CD4-positive, CD25-positive, alpha-beta regulatory T cell (primary cell): ENCODE measurements at regions not wholly inside any gene's neighbourhood (a gene's known extent, or its start where the extent isn't known, plus 50 kb on each side); places are given as distances from the start of the nearest gene placed in this dataset.

ENCODE experiments used
- ATAC-seq, 2 donors: fragments of 150-1000 bp; cut with Tn5 transposase; one replicate each; pipeline ENCODE4 v1.10.0; 2021; ENCODE audit warnings: low read depth in 2 of 2, moderate number of reproducible peaks in 2 of 2, moderate library complexity in 1 of 2
- DNase-seq, 3 donors: peaks; one replicate each; pipeline versions ENCODE4 v3.0.0 to v3.0.0-alpha.2; 2012 to 2022; ENCODE audit warnings: mixed read lengths in 1 of 3
- H3K27ac ChIP-seq: one replicate; pipeline ENCODE4 v1.7.0; 2013; ENCODE audit warnings: mild to moderate bottlenecking, low read length; ENCODE audit not compliant: insufficient read depth, poor library complexity, severe bottlenecking
- H3K27me3 ChIP-seq: one replicate; pipeline ENCODE4 v1.7.0; 2013; ENCODE audit warnings: low read length; ENCODE audit not compliant: control insufficient read depth, insufficient read depth
- H3K36me3 ChIP-seq: one replicate; pipeline ENCODE4 v1.7.0; 2013; ENCODE audit warnings: mild to moderate bottlenecking, low read length, moderate library complexity; ENCODE audit not compliant: control insufficient read depth, insufficient read depth
- H3K4me1 ChIP-seq: 2 replicates; pipeline ENCODE4 v1.7.0; 2013; ENCODE audit warnings: mild to moderate bottlenecking, low read length; ENCODE audit not compliant: insufficient read depth, control insufficient read depth, poor library complexity, severe bottlenecking
- H3K4me3 ChIP-seq: one replicate; pipeline ENCODE4 v1.7.0; 2013; ENCODE audit warnings: low read depth, mild to moderate bottlenecking, low read length, moderate library complexity
- H3K9me3 ChIP-seq, 2 experiments: 1 replicate in 1 of 2; 2 replicates in 1 of 2; pipeline ENCODE4 v1.7.0; 2013; ENCODE audit warnings: low read length in 2 of 2, mild to moderate bottlenecking in 1 of 2, moderate library complexity in 1 of 2; ENCODE audit not compliant: control insufficient read depth in 2 of 2
- H3K27ac Mint-ChIP-seq, 3 donors: one replicate each; pipeline ENCODE4 v1.8.0; 2020 to 2022; ENCODE audit warnings: mild to moderate bottlenecking in 3 of 3, mixed read lengths in 3 of 3, moderate library complexity in 2 of 3
- H3K27me3 Mint-ChIP-seq: one replicate; pipeline ENCODE4 v1.8.0; 2022; ENCODE audit warnings: mild to moderate bottlenecking, mixed read lengths
- H3K36me3 Mint-ChIP-seq: one replicate; pipeline ENCODE4 v1.8.0; 2020; ENCODE audit warnings: mixed read lengths
- H3K4me1 Mint-ChIP-seq, 4 donors: one replicate each; pipeline ENCODE4 v1.8.0; 2020 to 2022; ENCODE audit warnings: mixed read lengths in 4 of 4, mild to moderate bottlenecking in 1 of 4
- H3K4me3 Mint-ChIP-seq, 4 donors: one replicate each; pipeline ENCODE4 v1.8.0; 2020 to 2022; ENCODE audit warnings: mild to moderate bottlenecking in 4 of 4, mixed read lengths in 4 of 4, moderate library complexity in 3 of 4
- H3K9me3 Mint-ChIP-seq, 7 donors: one replicate each; pipeline ENCODE4 v1.8.0; 2020 to 2022; ENCODE audit warnings: mixed read lengths in 7 of 7, mild to moderate bottlenecking in 3 of 7, moderate library complexity in 2 of 7

DNA sequence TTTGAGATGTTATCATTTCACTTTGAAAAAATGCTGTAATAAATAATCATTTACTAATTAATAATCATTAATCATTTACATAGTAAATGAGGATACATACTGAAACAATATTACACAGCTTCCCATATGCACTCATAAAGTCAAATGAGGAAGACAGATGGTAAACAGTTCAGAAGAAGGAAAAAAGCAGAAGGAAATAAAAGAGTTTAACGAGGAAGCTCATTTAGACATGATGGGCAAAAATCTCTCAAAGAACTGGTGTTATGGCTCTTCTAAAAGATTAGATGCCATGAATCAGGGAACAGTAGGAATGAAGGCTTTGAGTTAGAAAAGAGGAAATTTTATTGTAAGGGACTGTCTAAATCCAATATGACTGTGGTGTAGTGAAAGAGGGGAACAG, 347.6 kb downstream of the PTPRC start:
- Histone ChIP-seq H3K4me1 (no peaks in the 10 kb centered on the region), H3K36me3 (no peaks in the 10 kb centered on the region), H3K27ac (no peak overlapping the region), H3K27me3 (no peaks in the 10 kb centered on the region), H3K4me3 (no peak overlapping the region), H3K9me3 (no peaks in the 10 kb centered on the region)
- Mint-ChIP-seq H3K4me3 (no peak overlapping the region), H3K27me3 (no peaks in the 10 kb centered on the region), H3K9me3 (peaks cover 0 to 6% (median 0%) of the 10 kb centered on the region in 7 donors), H3K36me3 (no peaks in the 10 kb centered on the region), H3K27ac (no peak overlapping the region), H3K4me1 (no peaks in the 10 kb centered on the region)
- DNase-seq, result no peak
- ATAC-seq, result no peak

DNA sequence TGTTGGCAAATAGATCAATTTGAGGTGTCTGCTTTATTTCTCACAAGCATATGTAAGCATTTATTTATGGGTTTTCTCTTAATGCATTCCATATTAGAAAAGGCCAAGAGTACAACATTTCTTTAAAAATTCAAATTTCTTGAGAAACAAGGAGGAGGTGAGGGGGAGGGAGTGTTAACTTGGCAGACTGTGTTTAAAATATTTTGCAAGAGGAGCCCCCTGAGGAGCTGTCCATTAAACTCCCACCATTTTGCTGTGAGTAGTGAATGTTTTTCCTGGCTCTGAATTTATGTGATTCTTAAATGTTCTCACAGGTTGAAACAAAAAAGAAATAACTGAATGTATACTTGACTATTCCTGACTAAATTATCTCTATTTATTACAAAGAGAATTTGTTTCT, 363.8 kb downstream of the PTPRC start:
- Mint-ChIP-seq H3K4me3 (no peak overlapping the region), H3K9me3 (no peaks in the 10 kb centered on the region), H3K27me3 (peaks cover 4% of the 10 kb centered on the region), H3K4me1 (no peaks in the 10 kb centered on the region), H3K27ac (no peak overlapping the region), H3K36me3 (no peaks in the 10 kb centered on the region)
- no peak overlapping the region for H3K27ac ChIP-seq
- H3K4me1 ChIP-seq, result no peaks in the 10 kb centered on the region
- H3K4me3 ChIP-seq, result no peak overlapping the region
- no peak for ATAC-seq
- no peaks in the 10 kb centered on the region for H3K9me3 ChIP-seq
- no peak for DNase-seq
- H3K27me3 ChIP-seq, result no peaks in the 10 kb centered on the region
- H3K36me3 ChIP-seq, result no peaks in the 10 kb centered on the region

DNA sequence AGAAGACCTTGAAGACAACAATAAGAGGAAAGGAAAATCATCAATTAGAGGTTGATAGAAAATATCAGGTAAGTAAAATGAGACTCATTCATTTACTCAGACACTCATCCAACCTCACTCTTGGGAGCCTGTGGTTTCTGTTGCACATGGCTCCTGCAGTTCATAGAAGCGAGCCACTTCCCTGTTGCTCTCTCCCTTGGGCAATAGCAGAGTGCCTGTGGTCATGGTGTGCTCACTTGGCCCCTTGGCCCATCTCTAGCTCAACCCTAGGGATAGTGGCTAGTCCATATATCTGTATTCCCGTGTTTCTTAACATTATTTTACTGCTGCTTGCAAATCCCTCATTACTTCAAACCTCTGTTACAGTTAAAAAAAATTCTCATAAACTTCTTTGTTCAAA, 368.6 kb downstream of the PTPRC start:
- Histone ChIP-seq H3K27me3 (no peaks in the 10 kb centered on the region), H3K4me3 (no peak overlapping the region), H3K4me1 (peaks cover 10% of the 10 kb centered on the region), H3K27ac (no peak overlapping the region), H3K36me3 (no peaks in the 10 kb centered on the region), H3K9me3 (no peaks in the 10 kb centered on the region)
- no peak for ATAC-seq
- DNase-seq, result no peak
- peaks cover 9 to 25% (median 16%) of the 10 kb centered on the region in 4 donors for H3K4me1 Mint-ChIP-seq
- H3K27ac Mint-ChIP-seq, result no peak overlapping the region
- no peak overlapping the region for H3K4me3 Mint-ChIP-seq
- H3K9me3 Mint-ChIP-seq, result no peaks in the 10 kb centered on the region
- peaks cover 4% of the 10 kb centered on the region for H3K27me3 Mint-ChIP-seq
- no peaks in the 10 kb centered on the region for H3K36me3 Mint-ChIP-seq

DNA sequence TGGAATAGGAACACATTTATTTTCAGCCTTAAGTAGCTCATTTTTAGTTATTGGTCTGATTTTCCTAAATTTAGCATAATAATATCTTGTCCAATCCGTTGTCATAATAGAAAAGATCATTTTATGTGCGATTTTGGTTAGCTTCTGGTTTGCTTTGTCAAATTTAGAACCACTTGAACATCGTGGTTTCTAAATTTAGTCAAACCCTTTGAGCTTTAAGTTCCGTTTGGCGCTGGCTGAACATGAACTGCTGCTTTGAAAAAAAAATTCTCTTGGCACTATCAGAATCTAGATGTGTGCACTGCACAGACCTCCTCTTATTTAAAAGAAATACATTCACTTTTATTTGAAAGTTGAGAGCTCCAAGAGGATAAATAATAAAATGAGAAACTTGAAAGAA, 370.6 kb downstream of the PTPRC start:
- Histone ChIP-seq H3K4me3 (peak overlapping the region; percentile 9), H3K27me3 (no peaks in the 10 kb centered on the region), H3K9me3 (no peaks in the 10 kb centered on the region), H3K4me1 (peaks cover 10% of the 10 kb centered on the region), H3K36me3 (no peaks in the 10 kb centered on the region), H3K27ac (no peak overlapping the region)
- Mint-ChIP-seq H3K4me3 (peak overlapping the region in 1 of 4 donors; percentile 25), H3K9me3 (no peaks in the 10 kb centered on the region), H3K36me3 (no peaks in the 10 kb centered on the region), H3K27me3 (peaks cover 4% of the 10 kb centered on the region), H3K27ac (no peak overlapping the region), H3K4me1 (peaks cover 11 to 25% (median 17%) of the 10 kb centered on the region in 4 donors)
- DNase-seq (peak in 1 of 3 donors; percentile 39), ATAC-seq (no peak)

DNA sequence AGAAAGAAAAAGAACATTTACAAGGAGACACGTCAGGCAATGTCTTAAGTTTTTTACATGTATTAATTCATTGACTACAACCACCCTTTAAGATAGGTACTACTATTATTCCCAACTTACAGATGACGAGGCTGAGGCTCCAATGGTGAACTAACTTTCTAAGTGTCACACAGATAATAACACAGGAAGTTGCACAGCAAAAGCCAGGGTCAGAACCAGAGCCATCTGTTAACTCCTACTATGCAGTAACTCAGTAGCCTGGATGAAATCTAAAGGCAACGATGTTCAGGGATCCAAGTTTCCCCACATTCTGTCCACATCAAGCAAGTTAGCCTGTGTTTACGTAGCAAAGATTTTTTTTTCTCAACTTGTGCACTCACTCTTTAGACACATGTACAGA, 371.7 kb downstream of the PTPRC start:
- no peak for ATAC-seq
- H3K27ac Mint-ChIP-seq, result peak overlapping the region in 2 of 3 donors; percentile 1 to 38

DNA sequence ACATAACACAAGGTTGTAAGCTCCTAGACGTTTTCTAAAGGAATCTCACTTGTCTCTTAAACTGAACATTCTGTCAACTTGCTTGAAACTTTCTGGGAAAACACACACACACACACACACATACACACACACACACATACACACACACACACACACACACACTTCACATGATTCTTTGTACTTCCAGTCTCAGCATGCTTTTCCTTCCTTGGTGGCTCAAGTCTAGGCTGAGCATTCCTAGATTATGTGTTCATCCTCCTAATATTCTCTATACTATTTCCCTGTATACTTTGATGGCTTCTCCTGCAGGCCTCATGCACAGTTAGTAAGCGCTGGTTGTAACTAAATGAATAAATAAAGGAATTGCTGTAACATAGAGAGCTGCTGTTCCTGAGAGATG, 372.1 kb downstream of the PTPRC start:
- no peaks in the 10 kb centered on the region for H3K27me3 ChIP-seq
- no peak for DNase-seq
- Mint-ChIP-seq H3K4me1 (peaks cover 11 to 25% (median 21%) of the 10 kb centered on the region in 4 donors), H3K36me3 (no peaks in the 10 kb centered on the region), H3K4me3 (no peak overlapping the region), H3K27me3 (peaks cover 4% of the 10 kb centered on the region), H3K27ac (peak overlapping the region in 1 of 3 donors; percentile 1), H3K9me3 (peaks cover 0 to 2% (median 0%) of the 10 kb centered on the region in 7 donors)
- ATAC-seq, result no peak
- H3K4me3 ChIP-seq, result no peak overlapping the region
- H3K9me3 ChIP-seq, result no peaks in the 10 kb centered on the region
- peaks cover 10% of the 10 kb centered on the region for H3K4me1 ChIP-seq
- H3K27ac ChIP-seq, result no peak overlapping the region
- no peaks in the 10 kb centered on the region for H3K36me3 ChIP-seq

More for the DNA sequence above, 371.7 kb downstream of the PTPRC start:
- no peaks in the 10 kb centered on the region for H3K9me3 ChIP-seq
- no peaks in the 10 kb centered on the region for H3K36me3 Mint-ChIP-seq
- peaks cover 10% of the 10 kb centered on the region for H3K4me1 ChIP-seq
- no peak overlapping the region for H3K4me3 ChIP-seq
- no peaks in the 10 kb centered on the region for H3K27me3 ChIP-seq
- H3K9me3 Mint-ChIP-seq, result no peaks in the 10 kb centered on the region
- H3K4me1 Mint-ChIP-seq, result peaks cover 11 to 25% (median 21%) of the 10 kb centered on the region in 4 donors
- no peak overlapping the region for H3K27ac ChIP-seq
- DNase-seq, result peak in 1 of 3 donors; percentile 18
- peaks cover 4% of the 10 kb centered on the region for H3K27me3 Mint-ChIP-seq
- H3K36me3 ChIP-seq, result no peaks in the 10 kb centered on the region
- H3K4me3 Mint-ChIP-seq, result no peak overlapping the region

DNA sequence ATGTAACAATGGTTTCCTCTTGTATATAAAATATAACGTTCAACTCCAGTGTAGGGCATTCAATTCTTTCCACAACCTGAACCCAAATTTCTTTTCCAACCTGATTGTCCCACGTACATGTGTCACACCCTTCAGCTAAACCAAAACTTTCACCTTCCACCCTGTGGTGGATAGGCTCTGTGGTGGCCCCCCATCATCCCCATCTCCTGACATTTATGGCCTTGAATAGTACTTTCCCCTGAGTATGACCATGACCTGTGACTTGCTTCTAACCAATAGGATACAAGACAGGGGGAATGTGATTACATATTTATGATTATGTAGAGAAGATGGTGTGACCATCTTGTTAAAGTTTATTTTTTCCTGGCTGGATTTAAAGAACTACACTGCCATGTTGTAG, 377.0 kb downstream of the PTPRC start:
- peaks cover 4% of the 10 kb centered on the region for H3K27me3 Mint-ChIP-seq
- H3K36me3 Mint-ChIP-seq, result no peaks in the 10 kb centered on the region
- H3K4me3 Mint-ChIP-seq, result no peak overlapping the region
- no peak overlapping the region for H3K27ac ChIP-seq
- ATAC-seq (no peak), DNase-seq (no peak)
- H3K4me1 Mint-ChIP-seq, result peaks cover 3 to 12% (median 7%) of the 10 kb centered on the region in 4 donors
- no peaks in the 10 kb centered on the region for H3K36me3 ChIP-seq
- no peaks in the 10 kb centered on the region for H3K4me1 ChIP-seq
- no peaks in the 10 kb centered on the region for H3K9me3 ChIP-seq
- H3K4me3 ChIP-seq, result no peak overlapping the region
- no peaks in the 10 kb centered on the region for H3K27me3 ChIP-seq
- peaks cover 0 to 7% (median 0%) of the 10 kb centered on the region in 7 donors for H3K9me3 Mint-ChIP-seq
- H3K27ac Mint-ChIP-seq, result no peak overlapping the region

DNA sequence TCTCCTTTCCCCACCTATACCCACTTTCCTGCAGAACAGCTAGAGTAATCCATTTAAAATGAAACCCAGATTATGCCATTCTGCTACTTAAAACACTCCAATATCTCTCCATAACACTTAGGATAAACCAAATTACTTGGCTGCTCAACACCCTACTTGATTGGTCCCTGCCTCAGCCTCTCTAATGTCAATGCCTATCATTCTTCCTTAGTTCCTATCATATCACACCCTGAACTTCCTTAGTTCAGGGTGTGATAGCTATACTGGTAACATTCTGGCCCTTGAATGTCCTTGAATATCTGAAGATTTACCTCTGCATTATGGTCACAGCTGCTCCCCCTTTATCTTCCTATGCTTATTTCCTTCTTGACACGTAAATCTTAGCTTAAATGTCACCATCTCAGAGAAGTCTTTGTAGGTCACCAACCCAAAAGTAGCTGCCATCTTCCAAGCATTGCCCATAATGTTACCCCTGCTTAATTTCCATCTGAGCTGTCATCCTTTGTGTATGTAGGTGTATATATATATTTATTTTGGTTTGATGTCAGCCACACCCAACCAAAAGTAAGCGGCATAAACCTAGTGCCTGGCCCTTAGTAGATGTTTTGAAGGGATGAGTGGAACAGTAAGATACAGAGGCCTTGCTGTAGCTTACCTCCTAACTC, 379.8 kb downstream of the PTPRC start:
- Histone ChIP-seq H3K27me3 (no peaks in the 10 kb centered on the region), H3K4me3 (no peak overlapping the region), H3K36me3 (no peaks in the 10 kb centered on the region), H3K27ac (no peak overlapping the region), H3K4me1 (no peaks in the 10 kb centered on the region), H3K9me3 (no peaks in the 10 kb centered on the region)
- Mint-ChIP-seq H3K27ac (no peak overlapping the region), H3K4me3 (no peak overlapping the region), H3K27me3 (peaks cover 4% of the 10 kb centered on the region), H3K36me3 (no peaks in the 10 kb centered on the region), H3K9me3 (peaks cover 0 to 7% (median 0%) of the 10 kb centered on the region in 7 donors), H3K4me1 (peaks cover 0 to 12% (median 4%) of the 10 kb centered on the region in 4 donors)
- no peak for ATAC-seq
- DNase-seq, result no peak
